Activated CD4-positive, alpha-beta T cell treated with anti-CD3 and anti-CD28 coated beads for 24 hours (primary cell): ENCODE measurements at regions not wholly inside any gene's neighbourhood (a gene's known extent, or its start where the extent isn't known, plus 50 kb on each side); places are given as distances from the start of the nearest gene placed in this dataset.
"Not testable (repeated sequence)": the region's sequence is repeated elsewhere in the genome, so short reads cannot be mapped to it uniquely, and the experiment has no call there.

Experiments used
- DNase-seq, 2 donors: peaks; one replicate each; pipeline ENCODE4 v3.0.0-alpha.2; 2020; ENCODE audit warnings: low read depth in 2 of 2

DNA sequence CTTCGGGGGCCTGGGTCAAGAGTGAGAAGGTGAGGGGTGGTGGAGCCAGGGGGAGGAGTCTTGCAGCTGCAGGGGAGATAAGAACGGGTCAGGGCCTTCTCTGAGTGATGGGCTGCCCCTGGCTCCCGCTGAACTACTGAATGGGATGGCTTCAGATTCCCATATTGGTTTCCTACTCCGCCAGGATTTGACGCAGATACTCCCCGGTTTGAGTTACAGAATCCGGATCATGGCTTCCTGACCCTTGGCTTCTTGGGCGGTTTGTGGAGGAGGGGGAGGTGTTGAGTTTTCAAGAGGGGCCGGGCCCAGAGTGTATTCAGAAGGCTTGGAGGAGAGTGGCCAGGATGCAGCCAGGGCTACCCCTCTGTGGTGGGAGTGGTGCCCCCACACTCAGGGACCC, 119.9 kb upstream of the ATP2B2 start:
- DNase-seq = no peak

DNA sequence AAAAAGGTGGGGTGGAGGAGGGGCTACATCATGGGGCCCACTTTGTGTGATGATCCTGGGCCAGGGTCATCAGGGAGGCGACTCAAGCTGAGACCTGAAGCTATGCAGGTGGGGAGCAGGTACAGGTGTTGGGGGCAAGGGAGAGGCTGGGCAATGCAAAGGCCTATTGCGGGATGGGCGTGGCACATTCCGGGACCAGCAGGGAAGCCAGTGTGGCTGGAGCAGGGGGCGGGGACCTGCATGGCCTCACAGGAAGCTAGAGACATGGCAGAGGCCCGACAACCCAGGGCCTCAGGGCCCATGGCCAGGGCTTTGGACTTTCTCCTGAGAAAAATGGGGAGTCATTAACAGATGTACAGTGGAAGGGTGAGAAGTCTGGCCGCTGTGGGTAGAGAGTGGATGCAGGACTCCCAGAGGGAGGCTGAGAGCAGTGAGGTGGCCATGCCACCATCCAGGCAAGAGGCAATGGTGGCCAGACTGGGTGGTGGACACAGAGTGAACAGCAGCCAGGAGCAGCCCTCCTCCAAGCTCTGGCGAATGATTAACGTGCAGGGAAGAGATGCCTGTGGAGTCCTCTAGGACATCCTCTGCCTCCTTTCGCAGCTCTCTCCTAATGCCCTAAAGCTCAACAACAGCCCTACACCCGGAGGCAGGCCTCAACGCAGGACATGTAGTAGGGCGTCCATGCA, 122.6 kb upstream of the ATP2B2 start:
- DNase-seq = no peak

DNA sequence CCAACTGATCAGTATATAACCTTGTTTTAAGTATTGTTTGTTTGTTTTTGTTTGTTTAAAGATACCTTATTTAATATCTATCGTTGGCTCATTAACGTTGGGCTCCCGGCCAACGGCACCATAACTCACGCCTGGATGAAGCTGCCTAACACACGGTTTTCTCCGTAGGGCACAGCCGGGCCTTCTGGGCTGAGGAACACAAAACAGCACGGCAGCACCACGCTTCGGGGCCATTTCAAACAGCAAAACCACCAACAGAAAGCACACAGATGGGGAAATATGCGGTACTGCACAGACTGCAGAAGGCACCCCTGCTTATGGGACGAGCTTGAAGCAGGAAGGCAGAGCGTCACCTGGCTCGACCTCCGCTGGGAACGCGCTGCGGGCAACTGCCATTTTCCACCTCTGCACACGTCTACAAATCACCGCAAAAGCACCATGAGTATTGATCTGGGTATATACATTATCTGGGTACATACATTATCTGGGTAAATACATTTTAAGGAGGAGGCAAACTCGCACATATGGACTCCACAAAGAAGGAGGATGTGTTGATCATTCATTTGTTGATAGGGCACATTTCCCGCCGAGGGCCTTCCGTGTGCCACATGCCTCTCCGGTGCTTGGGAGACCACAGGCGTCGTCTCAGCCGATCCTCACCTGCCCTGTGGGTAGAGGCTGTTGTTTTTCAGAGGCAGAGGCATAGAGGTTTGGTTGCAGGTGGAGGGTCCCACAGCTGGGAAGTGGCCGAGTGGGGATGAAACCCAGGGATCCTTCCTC, 123.7 kb upstream of the ATP2B2 start:
- DNase-seq = no peak

GRCh38 chr3:10629671-10630040, 124.3 kb upstream of the ATP2B2 start:
- no peak for DNase-seq

DNA sequence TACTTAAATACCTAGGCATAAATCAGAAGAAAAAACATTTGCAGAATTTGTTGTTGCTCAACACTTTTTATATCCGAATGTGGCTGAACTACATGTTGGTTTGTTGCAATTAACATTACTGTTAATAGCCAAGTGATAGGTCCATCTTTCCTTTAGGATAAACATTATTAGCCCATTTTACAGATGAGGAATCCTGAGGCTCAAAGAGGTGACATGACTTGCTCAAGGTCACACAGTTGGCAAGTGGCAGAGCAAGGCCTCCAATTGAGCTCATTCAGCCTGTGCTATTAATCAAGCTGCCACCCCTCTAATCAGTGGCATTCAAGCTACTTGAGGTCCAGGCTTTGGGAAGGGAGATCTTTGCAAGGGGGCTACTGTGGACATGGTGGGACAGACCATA, 125.8 kb upstream of the ATP2B2 start:
- DNase-seq = no peak

- no peak for DNase-seq
Measured at GRCh38 chr3:10632125-10632524, 126.7 kb upstream of the ATP2B2 start.

GRCh38 chr3:10632741-10633140, 127.4 kb upstream of the ATP2B2 start:
- DNase-seq = no peak

DNA sequence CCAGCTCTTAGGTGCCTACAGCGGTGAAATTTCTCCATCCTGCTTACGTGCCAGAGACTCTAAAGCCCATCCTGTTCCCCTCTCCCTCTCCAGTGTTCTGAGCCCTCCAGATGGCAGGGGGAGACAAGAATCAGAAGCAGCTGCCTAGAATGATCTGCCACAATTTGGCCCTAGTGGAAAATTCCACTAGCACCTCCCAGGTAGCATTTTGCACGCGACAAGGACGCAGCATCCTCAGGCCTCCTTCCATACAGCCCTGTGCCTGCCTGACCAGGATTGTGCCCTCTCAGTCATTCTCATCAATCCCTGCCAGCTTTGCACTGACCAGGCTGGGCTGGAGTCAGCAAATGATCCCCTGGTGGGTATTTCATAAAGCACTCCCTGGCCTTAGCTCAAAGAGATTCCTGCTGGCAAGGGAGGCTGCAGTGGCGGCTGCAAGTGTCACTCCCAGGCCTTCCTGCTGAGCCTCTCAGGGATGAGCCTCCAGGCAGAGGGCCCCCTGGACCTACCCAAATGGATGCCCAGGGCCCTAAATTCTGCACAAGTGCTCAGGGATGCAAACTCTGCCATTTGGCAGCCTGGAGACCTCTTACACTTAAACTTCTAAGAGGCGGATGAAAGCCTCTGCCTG, 130.2 kb upstream of the ATP2B2 start:
- DNase-seq = no peak

DNA sequence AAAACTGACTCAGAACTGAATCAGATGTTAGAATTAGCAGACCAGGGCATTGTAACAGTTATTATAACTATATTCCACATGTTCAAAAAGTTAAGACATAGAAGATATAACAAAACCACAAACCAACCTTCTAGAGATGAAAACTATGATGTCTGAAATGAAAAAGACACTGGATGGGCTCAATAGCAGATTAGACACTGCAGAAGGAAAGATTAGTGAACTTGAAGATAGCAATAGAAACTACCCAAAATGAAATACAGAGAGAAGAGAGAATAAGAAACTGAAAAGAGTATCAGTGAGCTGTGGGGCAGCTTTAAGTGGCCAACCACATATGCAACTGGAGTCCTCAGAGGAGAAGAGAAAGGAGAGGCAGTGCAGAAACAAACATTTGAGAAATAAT, 132.0 kb upstream of the ATP2B2 start:
- no peak for DNase-seq

DNA sequence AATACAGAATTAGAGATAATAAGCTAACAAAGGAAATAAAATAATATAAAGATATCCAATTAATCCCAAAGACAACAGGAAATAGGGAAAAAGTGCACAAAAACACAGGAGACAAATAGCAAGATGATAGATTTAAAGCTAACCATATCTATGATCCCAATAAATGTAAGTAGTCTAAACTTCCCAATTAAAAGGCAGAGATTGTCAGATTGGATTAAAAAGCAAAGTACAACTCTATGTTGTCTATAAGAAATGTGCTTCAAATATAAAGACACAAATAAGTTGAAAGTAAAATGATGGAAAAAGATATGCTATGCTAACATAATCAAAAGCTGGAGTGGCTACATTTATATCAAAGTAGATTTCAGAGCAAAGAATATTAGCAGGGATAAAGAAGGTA, 133.1 kb upstream of the ATP2B2 start:
- DNase-seq = no peak

GRCh38 chr3:10641760-10642159, 136.4 kb upstream of the ATP2B2 start:
- no peak for DNase-seq

DNA sequence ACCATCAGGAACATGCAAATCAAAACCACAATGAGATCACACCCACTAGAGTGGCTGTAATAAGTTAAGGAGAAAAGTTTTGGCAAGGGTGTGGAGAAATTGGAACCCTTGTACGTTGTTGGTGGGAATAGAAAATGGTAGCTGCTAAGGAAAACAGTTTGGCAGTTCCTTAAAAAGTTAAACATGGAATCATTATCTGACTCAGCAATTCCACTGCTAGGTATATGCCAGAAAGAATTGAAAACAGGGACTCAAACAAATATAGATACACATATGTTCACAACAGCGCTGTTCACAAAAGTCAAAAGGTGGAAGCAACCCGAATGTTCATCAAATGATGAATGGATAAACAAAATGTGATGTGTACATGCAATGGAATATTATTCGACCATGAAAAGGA, 138.8 kb upstream of the ATP2B2 start:
- no peak for DNase-seq

DNA sequence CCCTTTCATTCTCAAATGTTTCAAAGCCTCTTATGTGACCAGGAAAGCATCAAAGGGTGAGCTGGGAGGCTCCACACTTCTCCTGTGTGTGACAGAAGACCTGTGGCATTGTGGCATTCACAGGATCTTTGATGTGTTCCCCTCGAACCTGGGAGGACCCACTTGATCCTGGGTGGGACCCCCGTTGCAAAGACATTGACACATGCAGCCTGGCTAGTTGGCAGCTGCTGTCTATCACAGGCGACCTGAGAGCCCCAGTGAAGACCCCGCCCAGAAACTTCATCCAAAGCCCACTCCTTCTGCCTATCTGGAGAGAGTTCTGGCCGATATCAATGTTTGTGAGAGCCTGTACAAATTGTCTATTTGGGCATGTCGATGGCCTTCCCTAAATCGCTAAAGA, 140.4 kb upstream of the ATP2B2 start:
- DNase-seq = no peak

- no peak for DNase-seq
Measured at GRCh38 chr3:10646531-10647335, 141.3 kb upstream of the ATP2B2 start.

DNA sequence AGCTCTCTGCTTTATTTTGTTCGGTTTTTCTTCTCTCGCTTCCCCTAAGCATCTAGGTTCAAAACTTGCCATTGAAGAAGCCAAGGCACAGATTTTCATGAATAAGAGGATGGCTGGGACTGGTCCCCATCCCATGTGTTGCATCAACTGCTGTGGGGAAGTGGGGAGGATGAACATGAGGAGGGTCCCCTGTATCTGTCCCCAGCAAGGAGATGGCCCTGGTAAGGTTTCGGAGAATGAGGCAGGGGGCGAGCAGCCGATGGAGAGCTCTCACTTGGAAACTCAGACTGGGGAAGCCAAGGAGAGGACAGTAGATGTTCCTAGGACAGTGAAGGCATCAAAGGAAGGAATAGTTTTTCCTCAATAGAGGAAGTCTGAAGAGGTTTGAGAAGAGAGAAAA, 142.0 kb upstream of the ATP2B2 start:
- DNase-seq = no peak

DNA sequence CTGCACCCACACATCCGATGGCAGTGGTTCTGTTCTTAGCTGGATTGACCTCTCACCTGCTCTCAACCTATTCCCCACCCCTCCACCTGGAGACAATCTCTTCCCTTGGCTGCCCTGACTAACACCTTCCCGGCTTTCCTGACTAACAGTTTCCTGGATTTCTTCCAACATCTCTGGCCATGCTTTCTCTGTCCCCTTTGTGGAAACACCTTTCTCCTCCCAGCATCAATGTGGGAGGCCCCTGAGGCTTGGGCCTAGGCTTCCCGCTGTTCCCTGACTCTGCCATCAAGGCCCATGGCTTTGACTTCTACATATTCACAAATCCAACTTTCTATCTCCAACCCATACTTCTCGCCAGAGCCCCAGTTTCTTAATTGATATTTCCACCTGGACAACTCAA, 142.8 kb upstream of the ATP2B2 start:
- no peak for DNase-seq

- DNase-seq = not testable (repeated sequence)
Measured at GRCh38 chr3:10649463-10649862, 144.1 kb upstream of the ATP2B2 start.

DNA sequence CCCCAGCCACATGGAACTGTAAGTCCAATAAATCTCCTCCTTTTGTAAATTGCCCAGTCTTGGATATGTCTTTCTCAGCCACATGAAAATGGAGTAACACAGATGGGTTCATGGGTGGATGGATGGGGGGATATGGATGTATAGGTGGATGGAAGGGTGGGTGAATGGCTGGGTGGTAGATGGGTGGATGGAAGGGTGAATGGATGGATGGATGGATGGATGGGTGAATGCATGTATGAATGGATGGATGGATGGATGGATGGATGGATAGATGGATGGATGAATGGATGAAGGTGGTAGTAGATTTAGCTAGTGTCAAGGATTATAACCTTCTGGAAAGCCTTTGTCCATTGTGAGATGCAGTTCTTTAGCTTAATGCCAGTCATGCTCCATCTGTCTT, 146.1 kb upstream of the ATP2B2 start:
- no peak for DNase-seq

DNA sequence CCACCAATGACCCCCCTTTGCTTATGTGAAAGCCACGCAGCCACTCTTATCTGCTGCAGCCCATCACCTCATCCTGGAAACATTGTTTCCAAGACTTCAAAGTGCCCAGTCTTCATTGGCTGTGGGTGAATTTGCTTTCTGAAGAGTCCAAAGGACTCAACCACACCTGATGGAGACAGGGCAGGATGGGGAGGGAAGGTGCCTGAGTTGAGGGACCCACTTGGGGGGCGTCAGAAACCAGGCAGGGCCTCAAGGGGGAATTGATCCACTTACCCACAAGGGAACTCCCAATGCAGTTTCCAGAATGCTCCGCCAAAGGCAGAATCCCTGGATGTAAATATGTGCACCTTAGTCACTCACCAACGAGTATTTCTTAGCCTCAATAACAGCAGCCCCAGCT, 147.9 kb upstream of the ATP2B2 start:
- no peak for DNase-seq

- no peak for DNase-seq
Measured at GRCh38 chr3:10653866-10654611, 148.7 kb upstream of the ATP2B2 start.

- DNase-seq = no peak
Measured at GRCh38 chr3:10655105-10655504, 149.7 kb upstream of the ATP2B2 start.

DNA sequence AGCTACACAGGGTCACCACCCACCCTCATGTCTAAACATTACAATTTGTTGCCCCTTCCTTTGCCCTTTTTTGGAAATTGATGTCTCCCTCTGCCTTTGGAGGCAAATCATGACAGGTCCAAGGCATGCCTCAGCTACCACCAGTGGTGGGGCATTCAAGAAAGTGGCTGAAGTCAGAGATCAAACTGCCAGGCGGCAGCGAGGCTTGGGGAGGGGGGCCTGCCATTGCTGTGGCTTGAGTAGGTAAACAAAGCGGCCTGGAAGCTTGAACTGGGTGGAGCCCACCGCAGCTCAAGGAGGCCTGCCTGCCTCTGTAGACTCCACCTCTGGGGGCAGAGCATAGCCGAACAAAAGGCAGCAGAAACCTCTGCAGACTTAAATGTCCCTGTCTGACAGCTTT, 152.0 kb upstream of the ATP2B2 start:
- not testable (repeated sequence) for DNase-seq
